ENCODE measurements at regions not wholly inside any gene's neighbourhood (a gene's known extent, or its start where the extent isn't known, plus 50 kb on each side); places are given as distances from the start of the nearest gene placed in this dataset.

GRCh38 chr12:83821967-83822366 lies 1090.6 kb downstream of the SLC6A15 start:
- intact Hi-C loops (cut with micrococcal nuclease) (no loop called here), dilution Hi-C loops (cut with HindIII; ENCODE audit: low sequenced_read_pairs, unreplicated experiment) (no loop called here), in situ Hi-C loops (cut with MboI; ENCODE audit: low sequenced_read_pairs) (loop anchor here (10.0 kb wide), 1 partner anchor 573 kb away; no protein-coding TSS in a partner anchor)
- H3K4ac ChIP-seq (ENCODE audit: low read depth, low read length): no peak overlapping the region
- H4K8ac ChIP-seq (ENCODE audit: low read depth in 2 of 2, low read length in 2 of 2): no peak overlapping the region
- no peak overlapping the region for H3K14ac ChIP-seq (replicated peaks; ENCODE audit: low read depth, low read length)
- H2BK120ac ChIP-seq (ENCODE audit: low read depth, low read length): no peak overlapping the region
- H3K4me1 ChIP-seq (ENCODE audit: control insufficient read depth, insufficient read depth, low read length): no peaks in the 10 kb centered on the region
- no peaks in the 10 kb centered on the region for H4K20me1 ChIP-seq (ENCODE audit: insufficient read depth, low read length)
- no peak overlapping the region for H2AK5ac ChIP-seq (ENCODE audit: low read depth, low read length)
- no peak overlapping the region for H3K56ac ChIP-seq (ENCODE audit: extremely low read depth, insufficient read depth, low read length)
- BruUV-seq (replicated peaks): no TSS peak
- ATAC-seq (ENCODE audit: low read depth): no peak
- no peak overlapping the region for H3K9ac ChIP-seq (ENCODE audit: low read depth, low read length)
- TF ChIP-seq RAD21 (IDR thresholded peaks at IDR 0.05; ENCODE audit: low read length) (no peak), ELK1 (IDR thresholded peaks at IDR 0.05; ENCODE audit: borderline replicate concordance, low read depth, low read length) (no peak), SMC3 (IDR thresholded peaks at IDR 0.05; ENCODE audit: low read depth, low read length) (no peak), MAZ (IDR thresholded peaks at IDR 0.05; ENCODE audit: borderline replicate concordance, low read depth, low read length) (no peak), BHLHE40 (IDR thresholded peaks at IDR 0.05; ENCODE audit: low read depth, low read length) (no peak), CEBPB (IDR thresholded peaks at IDR 0.05; ENCODE audit: low read depth, low read length) (no peak), MAFK (IDR thresholded peaks at IDR 0.05; ENCODE audit: low read depth, low read length) (no peak)
- TF ChIP-seq, protein P1, sequence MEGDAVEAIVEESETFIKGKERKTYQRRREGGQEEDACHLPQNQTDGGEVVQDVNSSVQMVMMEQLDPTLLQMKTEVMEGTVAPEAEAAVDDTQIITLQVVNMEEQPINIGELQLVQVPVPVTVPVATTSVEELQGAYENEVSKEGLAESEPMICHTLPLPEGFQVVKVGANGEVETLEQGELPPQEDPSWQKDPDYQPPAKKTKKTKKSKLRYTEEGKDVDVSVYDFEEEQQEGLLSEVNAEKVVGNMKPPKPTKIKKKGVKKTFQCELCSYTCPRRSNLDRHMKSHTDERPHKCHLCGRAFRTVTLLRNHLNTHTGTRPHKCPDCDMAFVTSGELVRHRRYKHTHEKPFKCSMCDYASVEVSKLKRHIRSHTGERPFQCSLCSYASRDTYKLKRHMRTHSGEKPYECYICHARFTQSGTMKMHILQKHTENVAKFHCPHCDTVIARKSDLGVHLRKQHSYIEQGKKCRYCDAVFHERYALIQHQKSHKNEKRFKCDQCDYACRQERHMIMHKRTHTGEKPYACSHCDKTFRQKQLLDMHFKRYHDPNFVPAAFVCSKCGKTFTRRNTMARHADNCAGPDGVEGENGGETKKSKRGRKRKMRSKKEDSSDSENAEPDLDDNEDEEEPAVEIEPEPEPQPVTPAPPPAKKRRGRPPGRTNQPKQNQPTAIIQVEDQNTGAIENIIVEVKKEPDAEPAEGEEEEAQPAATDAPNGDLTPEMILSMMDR (conservative IDR thresholded peaks at IDR 0.05; ENCODE audit: low read depth, low read length): no peak
- H3K18ac ChIP-seq (ENCODE audit: low read depth, low read length): no peak overlapping the region
- H3K4me3 ChIP-seq (ENCODE audit: insufficient read depth, low read depth, low read length): no peak overlapping the region
- H2BK15ac ChIP-seq (ENCODE audit: low read depth, low read length): no peak overlapping the region
- WGBS, 2 experiments (ENCODE audit: extremely low coverage in 2 of 2, insufficient read length in 1 of 2): no CpG with 5 or more reads among the region's 1 CpG
- H2AK9ac ChIP-seq (replicated peaks; ENCODE audit: low read depth, low read length, poor library complexity): no peak overlapping the region
- no peaks in the 10 kb centered on the region for H3K36me3 ChIP-seq (ENCODE audit: control insufficient read depth, insufficient read depth, low read length)
- CTCF ChIA-PET: interaction anchor here (1.1 kb wide), 1 partner anchor 681 kb away, joined by 3 read pairs; no protein-coding TSS in a partner anchor
- DNase-seq: no peak
- H3K27me3 ChIP-seq (ENCODE audit: control insufficient read depth, insufficient read depth, low read length): no peaks in the 10 kb centered on the region
- no peaks in the 10 kb centered on the region for H3K9me1 ChIP-seq (ENCODE audit: insufficient read depth, low read length)
- POLR2A ChIA-PET (ENCODE audit: unreplicated experiment): no interaction called here
- no peak overlapping the region for H3K23ac ChIP-seq (ENCODE audit: low read depth, low read length)
- H3K4me2 ChIP-seq (ENCODE audit: low read depth, low read length): no peak overlapping the region
- no peak overlapping the region for H4K91ac ChIP-seq (ENCODE audit: insufficient read depth, low read depth, low read length)
- no peak overlapping the region for H3K27ac ChIP-seq (ENCODE audit: insufficient read depth, low read length)
- H3K9me3 ChIP-seq (ENCODE audit: control insufficient read depth, insufficient read depth, low read length): no peaks in the 10 kb centered on the region
- H2AFZ ChIP-seq (replicated peaks; ENCODE audit: low read length, poor library complexity): no peak overlapping the region
- H4K5ac ChIP-seq (ENCODE audit: low read depth, low read length): no peak overlapping the region
- no peak overlapping the region for H2BK5ac ChIP-seq (ENCODE audit: low read depth, low read length, poor library complexity, severe bottlenecking)
- no peak overlapping the region for H2BK20ac ChIP-seq (ENCODE audit: low read depth, low read length)
- no peaks in the 10 kb centered on the region for H3K79me1 ChIP-seq (ENCODE audit: low read depth in 1 of 2, low read length in 2 of 2)

Measured in IMR-90 (cell line).